Astrocyte (in vitro differentiated cells and primary cell): ENCODE measurements at regions not wholly inside any gene's neighbourhood (a gene's known extent, or its start where the extent isn't known, plus 50 kb on each side); places are given as distances from the start of the nearest gene placed in this dataset.

Experiments
- CTCF ChIP-seq: IDR thresholded peaks from 2 replicates; pipeline ENCODE4 v1.5.1; 2011; ENCODE audit warnings: low read depth, mild to moderate bottlenecking, inconsistent platforms, low read length, moderate library complexity; ENCODE audit not compliant: insufficient read depth
- EZH2 ChIP-seq: IDR thresholded peaks from 2 replicates; pipeline ENCODE4 v1.6.1; 2012; ENCODE audit warnings: mild to moderate bottlenecking, low read length, inconsistent platforms; ENCODE audit not compliant: insufficient read depth

- TF ChIP-seq CTCF (no peak), EZH2 (no peak)
Measured at GRCh38 chr1:55413286-55413685, 198.1 kb upstream of the USP24 start.
